Gastroesophageal sphincter (tissue), 3 donors: ENCODE measurements at regions not wholly inside any gene's neighbourhood (a gene's known extent, or its start where the extent isn't known, plus 50 kb on each side); places are given as distances from the start of the nearest gene placed in this dataset.

ENCODE experiments used
- EP300 ChIP-seq: sonication (generic); formaldehyde crosslinking; IDR thresholded peaks from one replicate; pipeline ENCODE4 v1.6.1; 2017; ENCODE audit warnings: antibody characterized with exemption, mild to moderate bottlenecking
- TF ChIP-seq, protein P1 (sequence below), 4 experiments: fragments of 200-600 bp in 2 of 4; fragments of 450-650 bp in 2 of 4; sonication (generic) in 1 of 4; IDR thresholded peaks; one replicate each; pipeline ENCODE4 v1.5.1; 2017 to 2019; ENCODE audit warnings: antibody characterized with exemption in 4 of 4, mild to moderate bottlenecking in 2 of 4, moderate library complexity in 2 of 4

DNA sequence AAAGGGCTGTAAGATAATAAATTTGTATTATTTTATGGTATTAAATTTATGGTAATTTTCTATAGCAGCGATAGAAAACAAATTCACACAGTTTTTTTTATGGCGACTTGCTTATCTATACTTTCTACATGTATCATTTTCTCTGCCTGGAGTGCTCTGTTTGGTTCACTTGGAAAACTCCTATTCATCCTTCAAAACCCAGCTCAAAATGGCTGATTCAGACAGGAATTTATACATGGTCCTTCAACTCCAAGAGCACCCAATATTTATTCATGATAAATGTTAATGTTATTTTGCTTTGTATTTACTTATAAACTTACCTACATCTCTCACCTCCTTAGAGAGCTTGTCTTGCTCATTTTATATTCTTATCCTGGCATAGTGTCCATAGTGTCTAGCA lies 55.6 kb upstream of the SSX2IP start:
- TF ChIP-seq, protein P1, sequence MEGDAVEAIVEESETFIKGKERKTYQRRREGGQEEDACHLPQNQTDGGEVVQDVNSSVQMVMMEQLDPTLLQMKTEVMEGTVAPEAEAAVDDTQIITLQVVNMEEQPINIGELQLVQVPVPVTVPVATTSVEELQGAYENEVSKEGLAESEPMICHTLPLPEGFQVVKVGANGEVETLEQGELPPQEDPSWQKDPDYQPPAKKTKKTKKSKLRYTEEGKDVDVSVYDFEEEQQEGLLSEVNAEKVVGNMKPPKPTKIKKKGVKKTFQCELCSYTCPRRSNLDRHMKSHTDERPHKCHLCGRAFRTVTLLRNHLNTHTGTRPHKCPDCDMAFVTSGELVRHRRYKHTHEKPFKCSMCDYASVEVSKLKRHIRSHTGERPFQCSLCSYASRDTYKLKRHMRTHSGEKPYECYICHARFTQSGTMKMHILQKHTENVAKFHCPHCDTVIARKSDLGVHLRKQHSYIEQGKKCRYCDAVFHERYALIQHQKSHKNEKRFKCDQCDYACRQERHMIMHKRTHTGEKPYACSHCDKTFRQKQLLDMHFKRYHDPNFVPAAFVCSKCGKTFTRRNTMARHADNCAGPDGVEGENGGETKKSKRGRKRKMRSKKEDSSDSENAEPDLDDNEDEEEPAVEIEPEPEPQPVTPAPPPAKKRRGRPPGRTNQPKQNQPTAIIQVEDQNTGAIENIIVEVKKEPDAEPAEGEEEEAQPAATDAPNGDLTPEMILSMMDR (IDR thresholded peaks at IDR 0.05), result no peak
- no peak for TF ChIP-seq EP300
